Liver (tissue), 8 donors: ENCODE measurements at regions not wholly inside any gene's neighbourhood (a gene's known extent, or its start where the extent isn't known, plus 50 kb on each side); places are given as distances from the start of the nearest gene placed in this dataset.

Source experiments
- DNase-seq: peaks from one replicate; pipeline ENCODE4 v3.0.0-alpha.2; 2017; ENCODE audit warnings: low spot score
- H3K27ac ChIP-seq, 2 donors: one replicate each; pipeline ENCODE4 v1.7.0; 2013; ENCODE audit warnings: inconsistent platforms in 2 of 2, low read length in 2 of 2, control low read depth in 1 of 2, low read depth in 1 of 2, mild to moderate bottlenecking in 1 of 2
- H3K27me3 ChIP-seq, 4 donors: one replicate each; pipeline versions ENCODE4 v1.6.1 to v1.7.0; 2013; ENCODE audit warnings: low read length in 3 of 4, inconsistent platforms in 1 of 4, mild to moderate bottlenecking in 1 of 4, moderate library complexity in 1 of 4; ENCODE audit not compliant: control insufficient read depth in 4 of 4, insufficient read depth in 4 of 4
- H3K36me3 ChIP-seq, 4 donors: one replicate each; pipeline versions ENCODE4 v1.6.1 to v1.7.0; 2013; ENCODE audit warnings: low read length in 3 of 4, mild to moderate bottlenecking in 3 of 4, low read depth in 1 of 4, moderate library complexity in 1 of 4; ENCODE audit not compliant: control insufficient read depth in 4 of 4, insufficient read depth in 3 of 4
- H3K4me1 ChIP-seq, 4 donors: one replicate each; pipeline versions ENCODE4 v1.6.1 to v1.7.0; 2013; ENCODE audit warnings: low read length in 3 of 4, mild to moderate bottlenecking in 3 of 4, moderate library complexity in 1 of 4; ENCODE audit not compliant: control insufficient read depth in 4 of 4, insufficient read depth in 4 of 4
- H3K4me3 ChIP-seq, 3 donors: one replicate each; pipeline versions ENCODE4 v1.6.1 to v1.7.0; 2013; ENCODE audit warnings: low read length in 3 of 3, control low read depth in 1 of 3, low read depth in 1 of 3, mild to moderate bottlenecking in 1 of 3
- H3K9ac ChIP-seq, 2 donors: one replicate each; pipeline ENCODE4 v1.7.0; 2013; ENCODE audit warnings: low read length in 2 of 2, mild to moderate bottlenecking in 2 of 2, moderate library complexity in 2 of 2, control low read depth in 1 of 2, low read depth in 1 of 2
- H3K9me3 ChIP-seq, 4 donors: one replicate each; pipeline versions ENCODE4 v1.6.1 to v1.7.0; 2013; ENCODE audit warnings: low read length in 3 of 4; ENCODE audit not compliant: control insufficient read depth in 4 of 4
- EGR1 ChIP-seq, 2 donors: IDR thresholded peaks; 2 replicates each; pipeline ENCODE4 v1.6.1; 2016 to 2018; ENCODE audit warnings: antibody characterized with exemption in 2 of 2, low read depth in 2 of 2
- FOXA2 ChIP-seq: IDR thresholded peaks from 2 replicates; pipeline ENCODE4 v1.6.1; 2016; ENCODE audit warnings: antibody characterized with exemption
- GABPA ChIP-seq, 2 donors: IDR thresholded peaks in 1 of 2; conservative IDR thresholded peaks in 1 of 2; 2 replicates each; pipeline ENCODE4 v1.6.1; 2016; ENCODE audit warnings: antibody characterized with exemption in 2 of 2, mild to moderate bottlenecking in 1 of 2, moderate library complexity in 1 of 2
- HNF4A ChIP-seq, 2 donors: conservative IDR thresholded peaks; 2 replicates each; pipeline ENCODE4 v1.6.1; 2016; ENCODE audit warnings: antibody characterized with exemption in 2 of 2, mild to moderate bottlenecking in 2 of 2
- JUND ChIP-seq, 2 donors: IDR thresholded peaks; 2 replicates each; pipeline ENCODE4 v1.6.1; 2016; ENCODE audit warnings: antibody characterized with exemption in 2 of 2
- NR2F2 ChIP-seq: IDR thresholded peaks from 2 replicates; pipeline ENCODE4 v1.6.1; 2016; ENCODE audit warnings: antibody characterized with exemption
- RAD21 ChIP-seq, 2 donors: IDR thresholded peaks; 2 replicates each; pipeline ENCODE4 v1.6.1; 2016; ENCODE audit warnings: antibody characterized with exemption in 2 of 2, mild to moderate bottlenecking in 2 of 2
- RXRA ChIP-seq, 2 donors: IDR thresholded peaks; 2 replicates each; pipeline ENCODE4 v1.6.1; 2017 to 2018; ENCODE audit warnings: antibody characterized with exemption in 2 of 2, mild to moderate bottlenecking in 1 of 2
- TAF1 ChIP-seq: conservative IDR thresholded peaks from 2 replicates; pipeline ENCODE4 v1.6.1; 2016; ENCODE audit warnings: antibody characterized with exemption, mild to moderate bottlenecking
- YY1 ChIP-seq: IDR thresholded peaks from 2 replicates; pipeline ENCODE4 v1.6.1; 2016; ENCODE audit warnings: antibody characterized with exemption, mild to moderate bottlenecking
- WGBS: extraction: QIAGEN DNeasy Blood & Tissue Kit; methylation state at CpG from one replicate; pipeline ENCODE4 v1.1.7; 2013; 5-methylcytosine and 5-hydroxymethylcytosine counted together
- TF ChIP-seq, protein P1 (sequence below): IDR thresholded peaks from 2 replicates; pipeline ENCODE4 v1.6.1; 2016; ENCODE audit warnings: antibody characterized with exemption, mild to moderate bottlenecking
- TF ChIP-seq, protein P2 (sequence below): fragments of 150-350 bp; IDR thresholded peaks from 2 replicates; pipeline ENCODE4 v1.5.1; 2017; ENCODE audit warnings: improper control_type of control experiment, low read depth, low read length; ENCODE audit not compliant: missing input control
- TF ChIP-seq, protein P3 (sequence below): IDR thresholded peaks from 2 replicates; pipeline ENCODE4 v1.6.1; 2016; ENCODE audit warnings: antibody characterized with exemption
- TF ChIP-seq, protein P4 (sequence below): IDR thresholded peaks from 2 replicates; pipeline ENCODE4 v1.6.1; 2016; ENCODE audit warnings: antibody characterized with exemption
- TF ChIP-seq, protein P5 (sequence below): IDR thresholded peaks from 2 replicates; pipeline ENCODE4 v1.6.1; 2016; ENCODE audit warnings: antibody characterized with exemption
- donor health status: healthy.
- donor health status: healthy.
- donor health status: healthy.
- donor health status: healthy.
- donor health status: healthy.

DNA sequence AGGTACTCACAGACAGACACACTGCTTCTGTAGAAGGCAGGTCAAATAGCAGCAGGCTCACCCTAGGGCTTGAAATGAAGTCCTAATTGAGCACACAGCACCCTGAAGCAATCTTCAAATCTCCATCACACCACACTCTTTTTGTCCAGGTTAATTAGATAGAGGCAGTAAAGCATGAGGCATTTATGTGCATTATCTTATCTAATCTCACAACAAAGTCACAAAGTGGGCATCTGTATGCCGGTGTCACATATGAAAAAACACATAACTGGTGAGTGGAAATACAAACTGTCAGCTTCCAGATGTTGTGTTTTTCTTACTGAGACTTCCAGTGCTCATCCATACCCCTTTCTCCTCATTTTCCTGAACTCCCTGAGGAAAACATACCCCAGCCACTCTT lies 63.8 kb upstream of the NRBF2 start (continued):
- TF ChIP-seq, protein P1, sequence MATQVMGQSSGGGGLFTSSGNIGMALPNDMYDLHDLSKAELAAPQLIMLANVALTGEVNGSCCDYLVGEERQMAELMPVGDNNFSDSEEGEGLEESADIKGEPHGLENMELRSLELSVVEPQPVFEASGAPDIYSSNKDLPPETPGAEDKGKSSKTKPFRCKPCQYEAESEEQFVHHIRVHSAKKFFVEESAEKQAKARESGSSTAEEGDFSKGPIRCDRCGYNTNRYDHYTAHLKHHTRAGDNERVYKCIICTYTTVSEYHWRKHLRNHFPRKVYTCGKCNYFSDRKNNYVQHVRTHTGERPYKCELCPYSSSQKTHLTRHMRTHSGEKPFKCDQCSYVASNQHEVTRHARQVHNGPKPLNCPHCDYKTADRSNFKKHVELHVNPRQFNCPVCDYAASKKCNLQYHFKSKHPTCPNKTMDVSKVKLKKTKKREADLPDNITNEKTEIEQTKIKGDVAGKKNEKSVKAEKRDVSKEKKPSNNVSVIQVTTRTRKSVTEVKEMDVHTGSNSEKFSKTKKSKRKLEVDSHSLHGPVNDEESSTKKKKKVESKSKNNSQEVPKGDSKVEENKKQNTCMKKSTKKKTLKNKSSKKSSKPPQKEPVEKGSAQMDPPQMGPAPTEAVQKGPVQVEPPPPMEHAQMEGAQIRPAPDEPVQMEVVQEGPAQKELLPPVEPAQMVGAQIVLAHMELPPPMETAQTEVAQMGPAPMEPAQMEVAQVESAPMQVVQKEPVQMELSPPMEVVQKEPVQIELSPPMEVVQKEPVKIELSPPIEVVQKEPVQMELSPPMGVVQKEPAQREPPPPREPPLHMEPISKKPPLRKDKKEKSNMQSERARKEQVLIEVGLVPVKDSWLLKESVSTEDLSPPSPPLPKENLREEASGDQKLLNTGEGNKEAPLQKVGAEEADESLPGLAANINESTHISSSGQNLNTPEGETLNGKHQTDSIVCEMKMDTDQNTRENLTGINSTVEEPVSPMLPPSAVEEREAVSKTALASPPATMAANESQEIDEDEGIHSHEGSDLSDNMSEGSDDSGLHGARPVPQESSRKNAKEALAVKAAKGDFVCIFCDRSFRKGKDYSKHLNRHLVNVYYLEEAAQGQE = no peak
- TF ChIP-seq, protein P2, sequence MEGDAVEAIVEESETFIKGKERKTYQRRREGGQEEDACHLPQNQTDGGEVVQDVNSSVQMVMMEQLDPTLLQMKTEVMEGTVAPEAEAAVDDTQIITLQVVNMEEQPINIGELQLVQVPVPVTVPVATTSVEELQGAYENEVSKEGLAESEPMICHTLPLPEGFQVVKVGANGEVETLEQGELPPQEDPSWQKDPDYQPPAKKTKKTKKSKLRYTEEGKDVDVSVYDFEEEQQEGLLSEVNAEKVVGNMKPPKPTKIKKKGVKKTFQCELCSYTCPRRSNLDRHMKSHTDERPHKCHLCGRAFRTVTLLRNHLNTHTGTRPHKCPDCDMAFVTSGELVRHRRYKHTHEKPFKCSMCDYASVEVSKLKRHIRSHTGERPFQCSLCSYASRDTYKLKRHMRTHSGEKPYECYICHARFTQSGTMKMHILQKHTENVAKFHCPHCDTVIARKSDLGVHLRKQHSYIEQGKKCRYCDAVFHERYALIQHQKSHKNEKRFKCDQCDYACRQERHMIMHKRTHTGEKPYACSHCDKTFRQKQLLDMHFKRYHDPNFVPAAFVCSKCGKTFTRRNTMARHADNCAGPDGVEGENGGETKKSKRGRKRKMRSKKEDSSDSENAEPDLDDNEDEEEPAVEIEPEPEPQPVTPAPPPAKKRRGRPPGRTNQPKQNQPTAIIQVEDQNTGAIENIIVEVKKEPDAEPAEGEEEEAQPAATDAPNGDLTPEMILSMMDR = no peak
- TF ChIP-seq HNF4A (conservative IDR thresholded peaks at IDR 0.05) = no peak
- TF ChIP-seq, protein P3, sequence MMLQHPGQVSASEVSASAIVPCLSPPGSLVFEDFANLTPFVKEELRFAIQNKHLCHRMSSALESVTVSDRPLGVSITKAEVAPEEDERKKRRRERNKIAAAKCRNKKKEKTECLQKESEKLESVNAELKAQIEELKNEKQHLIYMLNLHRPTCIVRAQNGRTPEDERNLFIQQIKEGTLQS = no peak

DNA sequence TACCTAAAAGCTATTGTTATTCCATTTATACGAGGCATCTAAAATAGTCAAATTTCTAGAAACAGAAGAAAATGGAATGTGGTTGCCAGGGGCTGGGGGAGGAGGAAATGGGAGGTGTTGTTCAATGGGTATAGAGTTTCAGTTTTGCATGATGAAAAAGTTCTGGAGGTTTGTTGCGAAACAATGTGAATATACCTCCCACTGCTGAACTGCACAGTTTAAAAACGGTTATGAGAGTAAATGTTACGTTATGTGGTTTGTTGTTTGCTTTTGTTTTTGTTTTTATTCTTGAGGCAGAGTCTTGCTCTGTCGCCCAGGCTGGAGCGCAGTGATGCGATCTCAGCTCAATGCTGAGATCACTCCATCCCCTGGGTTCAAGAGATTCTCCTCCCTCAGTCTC lies 64.9 kb upstream of the NRBF2 start:
- 72% methylated on average over 7 of the region's 7 CpGs for WGBS
- no peak overlapping the region for H3K4me3 ChIP-seq
- no peak for DNase-seq

More for the DNA sequence above, 64.9 kb upstream of the NRBF2 start:
- TF ChIP-seq, protein P3 = no peak
- TF ChIP-seq RAD21 (IDR thresholded peaks at IDR 0.05) = no peak
- TF ChIP-seq, protein P4, sequence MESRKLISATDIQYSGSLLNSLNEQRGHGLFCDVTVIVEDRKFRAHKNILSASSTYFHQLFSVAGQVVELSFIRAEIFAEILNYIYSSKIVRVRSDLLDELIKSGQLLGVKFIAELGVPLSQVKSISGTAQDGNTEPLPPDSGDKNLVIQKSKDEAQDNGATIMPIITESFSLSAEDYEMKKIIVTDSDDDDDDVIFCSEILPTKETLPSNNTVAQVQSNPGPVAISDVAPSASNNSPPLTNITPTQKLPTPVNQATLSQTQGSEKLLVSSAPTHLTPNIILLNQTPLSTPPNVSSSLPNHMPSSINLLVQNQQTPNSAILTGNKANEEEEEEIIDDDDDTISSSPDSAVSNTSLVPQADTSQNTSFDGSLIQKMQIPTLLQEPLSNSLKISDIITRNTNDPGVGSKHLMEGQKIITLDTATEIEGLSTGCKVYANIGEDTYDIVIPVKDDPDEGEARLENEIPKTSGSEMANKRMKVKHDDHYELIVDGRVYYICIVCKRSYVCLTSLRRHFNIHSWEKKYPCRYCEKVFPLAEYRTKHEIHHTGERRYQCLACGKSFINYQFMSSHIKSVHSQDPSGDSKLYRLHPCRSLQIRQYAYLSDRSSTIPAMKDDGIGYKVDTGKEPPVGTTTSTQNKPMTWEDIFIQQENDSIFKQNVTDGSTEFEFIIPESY = no peak
- TF ChIP-seq FOXA2 = no peak
- TF ChIP-seq TAF1 = no peak
- TF ChIP-seq, protein P1 = no peak
- TF ChIP-seq EGR1 (IDR thresholded peaks at IDR 0.05; ENCODE audit: low read depth in 2 of 2) = no peak
- no peak for TF ChIP-seq YY1
- TF ChIP-seq RXRA (IDR thresholded peaks at IDR 0.05) = no peak
- TF ChIP-seq, protein P5, sequence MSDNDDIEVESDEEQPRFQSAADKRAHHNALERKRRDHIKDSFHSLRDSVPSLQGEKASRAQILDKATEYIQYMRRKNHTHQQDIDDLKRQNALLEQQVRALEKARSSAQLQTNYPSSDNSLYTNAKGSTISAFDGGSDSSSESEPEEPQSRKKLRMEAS = no peak
- no peak for TF ChIP-seq HNF4A (conservative IDR thresholded peaks at IDR 0.05)
- TF ChIP-seq JUND (IDR thresholded peaks at IDR 0.05) = no peak
- TF ChIP-seq, protein P2 = no peak
- TF ChIP-seq NR2F2 = no peak
- TF ChIP-seq GABPA (IDR thresholded peaks at IDR 0.05 in 1 of 2, conservative IDR thresholded peaks at IDR 0.05 in 1 of 2) = no peak
- Histone ChIP-seq H3K9me3 (no peaks in the 10 kb centered on the region), H3K27me3 (peaks cover 0 to 6% (median 0%) of the 10 kb centered on the region in 4 donors), H3K36me3 (no peaks in the 10 kb centered on the region), H3K9ac (no peak overlapping the region), H3K27ac (no peak overlapping the region), H3K4me1 (no peaks in the 10 kb centered on the region)
